GM18505 (cell line): ENCODE measurements at regions not wholly inside any gene's neighbourhood (a gene's known extent, or its start where the extent isn't known, plus 50 kb on each side); places are given as distances from the start of the nearest gene placed in this dataset.

Experiments
- ATAC-seq: cut with Tn5 transposase; IDR thresholded peaks from one replicate; pipeline ENCODE4 v1.9.1; 2021; ENCODE audit not compliant: unreplicated experiment
- POLR2A ChIP-seq: IDR thresholded peaks from 4 replicates; pipeline ENCODE4 v1.6.1; 2011; ENCODE audit warnings: borderline replicate concordance; ENCODE audit not compliant: insufficient read depth, insufficient read length; ENCODE audit errors: extremely low read depth

DNA sequence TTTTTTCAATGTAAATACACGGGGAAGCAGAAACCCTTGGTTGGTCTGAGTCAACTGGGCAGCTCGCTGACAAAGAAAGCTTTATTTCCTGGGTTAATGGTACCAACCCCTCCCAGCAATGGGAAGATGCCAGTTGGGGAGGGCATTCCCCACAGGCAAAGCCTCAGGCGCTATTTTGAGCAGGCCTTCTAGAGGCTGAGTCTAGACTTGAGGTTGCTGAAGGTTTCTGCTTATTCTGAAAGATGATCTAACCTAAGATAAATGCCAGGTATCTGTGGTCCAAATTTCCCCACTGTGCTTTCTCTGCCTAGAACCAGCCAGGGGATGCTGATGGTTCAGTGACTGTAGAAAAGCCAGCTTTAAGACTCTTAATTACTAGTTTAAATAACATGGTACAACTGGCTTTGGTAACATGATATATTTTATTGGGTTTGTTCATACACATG is 172.5 kb upstream of the JARID2 start:
- TF ChIP-seq POLR2A: no peak
- ATAC-seq: no peak

GRCh38 chr6:15073883-15074465 is 171.9 kb upstream of the JARID2 start:
- TF ChIP-seq POLR2A: no peak
- ATAC-seq: no peak

GRCh38 chr6:15074806-15075205 is 171.1 kb upstream of the JARID2 start:
- ATAC-seq: no peak
- TF ChIP-seq POLR2A: no peak

- no peak for TF ChIP-seq POLR2A
- no peak for ATAC-seq
Measured at GRCh38 chr6:15076565-15076964, 169.3 kb upstream of the JARID2 start.

DNA sequence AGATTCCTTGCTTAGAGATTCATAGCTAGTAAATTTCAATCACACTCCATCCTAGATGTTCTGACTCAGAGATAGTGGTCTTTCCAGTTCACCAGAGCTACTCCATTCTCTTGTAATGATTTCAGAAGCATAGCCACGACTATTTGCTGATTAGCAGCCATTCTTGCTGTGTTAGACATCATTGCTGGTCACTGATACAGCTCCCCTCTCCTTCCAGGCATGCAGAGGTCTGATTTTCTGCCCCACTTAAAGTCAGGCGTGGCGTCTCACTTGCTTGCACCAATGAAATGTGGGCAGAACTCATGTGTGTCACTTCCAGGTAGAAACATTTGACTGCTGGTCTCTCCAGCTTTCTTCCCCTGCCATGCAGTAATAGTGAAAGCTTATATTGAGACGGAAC is 168.9 kb upstream of the JARID2 start:
- TF ChIP-seq POLR2A: no peak
- ATAC-seq: no peak

DNA sequence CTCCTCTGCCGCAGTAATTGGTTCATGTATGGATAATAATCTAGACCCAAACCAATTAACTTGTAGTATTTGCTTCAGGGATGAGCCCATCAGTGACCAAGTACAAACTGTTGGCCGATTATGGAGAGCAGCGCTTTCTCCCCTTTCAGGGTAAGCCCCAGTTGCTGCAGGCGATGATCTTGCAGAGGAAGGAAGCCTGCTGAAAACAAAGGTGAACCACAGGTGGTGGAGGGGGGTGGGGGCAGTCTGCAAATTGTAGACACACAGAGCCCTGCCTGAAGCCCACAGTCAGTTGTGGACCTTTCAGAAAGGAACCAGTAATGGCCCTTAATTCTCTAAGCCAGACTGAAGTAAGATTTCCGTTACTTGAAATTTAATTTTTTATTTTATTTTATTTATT is 167.9 kb upstream of the JARID2 start:
- ATAC-seq: no peak
- TF ChIP-seq POLR2A: no peak

GRCh38 chr6:15079288-15079817 is 166.5 kb upstream of the JARID2 start:
- TF ChIP-seq POLR2A: no peak
- no peak for ATAC-seq

- TF ChIP-seq POLR2A: no peak
- no peak for ATAC-seq
Measured at GRCh38 chr6:15080895-15081294, 165.0 kb upstream of the JARID2 start.

- TF ChIP-seq POLR2A: no peak
- no peak for ATAC-seq
Measured at GRCh38 chr6:15081447-15081846, 164.4 kb upstream of the JARID2 start.

DNA sequence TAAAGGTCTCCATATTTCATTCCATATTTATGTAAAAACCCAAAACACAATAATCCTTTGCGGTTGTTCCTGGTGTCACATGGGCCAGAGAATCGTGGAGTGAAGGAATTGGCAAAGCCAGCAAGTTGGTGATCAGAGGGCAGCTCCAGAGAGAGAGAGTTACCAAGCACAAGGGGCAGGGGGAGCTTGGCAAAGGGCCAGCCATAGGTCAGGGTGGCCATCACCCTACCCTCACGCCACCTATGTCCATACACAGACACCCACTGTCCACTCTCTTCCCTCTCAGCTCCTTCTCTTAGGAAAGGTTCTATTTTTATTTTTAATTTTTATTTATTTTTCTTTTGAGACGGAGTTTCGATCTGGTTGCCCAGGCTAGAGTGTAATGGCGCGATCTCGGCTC is 163.2 kb upstream of the JARID2 start:
- no peak for ATAC-seq
- no peak for TF ChIP-seq POLR2A

DNA sequence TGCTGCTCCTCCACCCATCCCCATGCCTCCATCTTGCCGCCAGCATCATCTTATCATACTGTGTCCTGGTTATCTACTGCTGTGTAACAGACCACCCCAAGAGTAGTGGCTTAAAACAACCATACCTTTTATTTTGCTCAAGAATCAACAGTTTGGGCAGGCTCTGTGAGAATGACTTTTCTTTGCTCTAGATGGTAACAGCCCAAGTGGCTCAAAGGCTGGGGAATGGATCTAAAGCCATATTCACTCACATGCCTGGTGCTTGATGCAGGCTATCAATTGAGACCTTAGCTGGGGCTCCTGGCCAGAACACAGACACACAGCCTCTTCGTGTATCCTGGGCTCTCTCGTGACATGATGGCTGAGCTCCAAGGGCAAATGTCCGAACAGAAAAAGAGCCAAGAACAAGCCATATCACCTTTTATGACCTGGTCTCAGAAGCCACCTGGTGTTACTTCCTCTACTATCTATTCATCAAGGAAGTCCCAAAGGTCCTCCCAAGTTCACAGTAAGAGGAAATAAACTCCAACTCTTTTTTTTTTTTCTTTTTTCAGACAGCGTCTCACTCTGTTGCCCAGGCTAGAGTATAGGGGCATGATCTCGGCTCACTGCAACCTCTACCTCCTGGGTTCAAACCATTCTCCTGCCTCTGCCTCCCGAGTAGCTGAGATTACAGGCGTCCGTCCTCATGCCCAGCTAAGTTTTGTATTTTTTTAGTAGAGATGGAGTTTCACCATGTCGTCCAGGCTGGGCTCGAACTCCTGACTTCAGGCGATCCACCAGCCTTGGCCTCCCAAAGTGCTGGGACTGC is 159.3 kb upstream of the JARID2 start:
- no peak for TF ChIP-seq POLR2A
- no peak for ATAC-seq

DNA sequence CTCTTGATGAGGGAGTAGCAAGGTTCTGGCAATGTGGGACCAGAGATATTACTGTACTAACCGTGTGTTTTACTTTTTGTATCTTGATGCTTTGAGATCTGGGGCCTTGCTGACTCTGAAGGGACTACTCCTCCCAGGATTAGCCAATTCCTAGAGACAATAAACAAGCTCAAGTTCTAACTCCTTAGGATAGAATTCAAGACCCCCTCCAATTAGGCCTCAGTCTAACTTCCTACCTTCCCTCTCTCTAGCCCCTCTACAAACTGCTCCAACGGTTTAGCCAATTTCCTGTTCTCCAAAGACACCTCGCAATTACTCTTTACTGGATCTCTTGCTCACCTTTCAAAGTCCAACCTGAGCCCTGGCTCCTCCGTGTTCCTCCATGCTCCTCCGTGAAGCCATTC is 158.7 kb upstream of the JARID2 start:
- no peak for ATAC-seq
- no peak for TF ChIP-seq POLR2A

DNA sequence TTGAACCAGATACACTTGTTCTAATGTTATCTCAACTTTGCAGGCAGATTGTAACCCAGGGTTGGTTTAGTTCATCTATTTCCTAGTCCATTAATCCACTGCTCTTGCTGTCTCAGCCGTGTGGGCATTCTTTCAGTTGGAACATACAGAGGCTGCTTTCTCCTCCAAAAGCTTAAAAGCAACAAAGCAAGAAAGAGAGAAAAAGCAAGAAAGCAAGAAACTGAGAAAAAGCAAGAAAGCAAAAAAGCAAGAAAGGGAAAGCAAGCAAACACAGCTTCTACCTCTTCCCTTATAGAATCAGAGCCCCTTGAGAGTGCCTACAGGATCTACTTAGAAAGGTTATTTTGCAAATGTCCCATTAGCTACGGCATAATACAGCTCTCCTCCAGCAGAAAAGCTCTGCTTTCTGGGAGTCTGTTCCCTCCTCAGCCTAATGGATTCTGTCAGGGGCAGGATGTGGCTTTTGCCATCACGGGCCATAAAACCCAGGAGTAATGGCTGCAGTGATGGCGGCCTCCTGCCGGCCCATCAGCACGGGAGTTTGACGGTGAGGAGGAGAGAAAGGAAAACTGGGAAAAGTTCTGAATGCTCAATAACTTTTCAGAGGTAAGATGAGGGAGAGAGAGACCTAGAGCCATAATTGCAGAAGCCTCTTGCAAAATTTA is 156.8 kb upstream of the JARID2 start:
- no peak for ATAC-seq
- no peak for TF ChIP-seq POLR2A
